Neural cell (in vitro differentiated cells): ENCODE measurements at regions not wholly inside any gene's neighbourhood (a gene's known extent, or its start where the extent isn't known, plus 50 kb on each side); places are given as distances from the start of the nearest gene placed in this dataset.

Experiments
- H2AFZ ChIP-seq: fragments of 200-600, 300-800 bp; sonication (generic), shearing (Covaris generic); 2 replicates; pipeline ENCODE4 v1.6.0; 2014; ENCODE audit warnings: low read depth, mild to moderate bottlenecking, antibody characterized with exemption, low read length, moderate library complexity
- H3F3A ChIP-seq: fragments of 200-600 bp; shearing (Covaris generic); 2 replicates; pipeline ENCODE4 v1.6.1; 2016; ENCODE audit warnings: mild to moderate bottlenecking, moderate library complexity, mixed read lengths, antibody characterized with exemption, low read length; ENCODE audit not compliant: insufficient read depth, poor library complexity, severe bottlenecking
- H3K27ac ChIP-seq: fragments of 200-600, 300-800 bp; sonication (generic), shearing (Covaris generic); 2 replicates; pipeline ENCODE4 v1.5.1; 2014; ENCODE audit warnings: mild to moderate bottlenecking, low read length, moderate library complexity
- H3K27me3 ChIP-seq: fragments of 300-800, 200-600 bp; sonication (generic), shearing (Covaris generic); 2 replicates; pipeline ENCODE4 v1.6.0; 2014; ENCODE audit warnings: mild to moderate bottlenecking, low read depth, low read length, moderate library complexity; ENCODE audit not compliant: insufficient read depth
- H3K36me3 ChIP-seq: fragments of 300-800, 200-600 bp; sonication (generic), shearing (Covaris generic); 2 replicates; pipeline ENCODE4 v1.5.1; 2014; ENCODE audit warnings: mild to moderate bottlenecking, antibody characterized with exemption, low read length, moderate library complexity; ENCODE audit not compliant: insufficient read depth
- H3K4me2 ChIP-seq: fragments of 300-800, 200-600 bp; sonication (generic), shearing (Covaris generic); 2 replicates; pipeline ENCODE4 v1.6.0; 2014; ENCODE audit warnings: mild to moderate bottlenecking, low read length
- H3K4me3 ChIP-seq: fragments of 300-800, 200-600 bp; sonication (generic), shearing (Covaris generic); 2 replicates; pipeline ENCODE4 v1.5.1; 2014; ENCODE audit warnings: mild to moderate bottlenecking, low read length, moderate library complexity
- H3K79me2 ChIP-seq: fragments of 200-600 bp; shearing (Covaris generic); replicated peaks from 2 replicates; pipeline ENCODE4 v1.6.0; 2014; ENCODE audit warnings: mild to moderate bottlenecking, low read length, moderate library complexity; ENCODE audit not compliant: insufficient read depth
- H3K9ac ChIP-seq: fragments of 300-800, 200-600 bp; sonication (generic), shearing (Covaris generic); 2 replicates; pipeline ENCODE4 v1.6.1; 2016; ENCODE audit warnings: mild to moderate bottlenecking, low read length, mixed read lengths
- H3K9me2 ChIP-seq: fragments of 200-600 bp; shearing (Covaris generic); 2 replicates; pipeline ENCODE4 v1.6.1; 2016; ENCODE audit warnings: mild to moderate bottlenecking, low read length, mixed read lengths; ENCODE audit not compliant: insufficient read depth
- H3K9me3 ChIP-seq: fragments of 200-600, 300-800 bp; sonication (generic), shearing (Covaris generic); 2 replicates; pipeline ENCODE4 v1.6.1; 2016; ENCODE audit warnings: mild to moderate bottlenecking, mixed run types, low read length, moderate library complexity, mixed read lengths
- H4K20me1 ChIP-seq: fragments of 200-600 bp; shearing (Covaris generic); 2 replicates; pipeline ENCODE4 v1.6.1; 2016; ENCODE audit warnings: mild to moderate bottlenecking, mixed run types; ENCODE audit not compliant: insufficient read depth
- CTCF ChIP-seq: fragments of 450-650 bp; IDR thresholded peaks from 2 replicates; pipeline ENCODE4 v1.5.1; 2014; ENCODE audit warnings: antibody characterized with exemption, mild to moderate bottlenecking, moderate library complexity; ENCODE audit not compliant: poor library complexity, severe bottlenecking
- EP300 ChIP-seq: fragments of 450-650 bp; conservative IDR thresholded peaks from 2 replicates; pipeline ENCODE4 v1.6.1; 2014; ENCODE audit warnings: antibody characterized with exemption, mild to moderate bottlenecking, moderate library complexity; ENCODE audit not compliant: poor library complexity, severe bottlenecking
- EZH2 ChIP-seq: fragments of 200-600, 300-800 bp; shearing (Covaris generic), sonication (generic); IDR thresholded peaks from 2 replicates; pipeline ENCODE4 v1.6.1; 2014; ENCODE audit warnings: antibody characterized with exemption, low read length, borderline replicate concordance, mild to moderate bottlenecking; ENCODE audit not compliant: insufficient read depth, poor library complexity, severe bottlenecking
- MXI1 ChIP-seq: fragments of 450-650 bp; conservative IDR thresholded peaks from 2 replicates; pipeline ENCODE4 v1.6.1; 2014; ENCODE audit warnings: antibody characterized with exemption, mild to moderate bottlenecking; ENCODE audit not compliant: poor library complexity, severe bottlenecking
- POLR2AphosphoS5 ChIP-seq: IDR thresholded peaks from 2 replicates; pipeline ENCODE4 v1.6.1; 2012
- RAD21 ChIP-seq: fragments of 450-650 bp; conservative IDR thresholded peaks from 2 replicates; pipeline ENCODE4 v1.6.1; 2014; ENCODE audit warnings: antibody characterized with exemption, mild to moderate bottlenecking, moderate library complexity
- SMC3 ChIP-seq: fragments of 450-650 bp; conservative IDR thresholded peaks from 2 replicates; pipeline ENCODE4 v1.6.1; 2014; ENCODE audit warnings: antibody characterized with exemption, mild to moderate bottlenecking, moderate library complexity; ENCODE audit not compliant: poor library complexity
- TAF1 ChIP-seq: IDR thresholded peaks from 2 replicates; pipeline ENCODE4 v1.6.1; 2012; ENCODE audit warnings: low read depth

DNA sequence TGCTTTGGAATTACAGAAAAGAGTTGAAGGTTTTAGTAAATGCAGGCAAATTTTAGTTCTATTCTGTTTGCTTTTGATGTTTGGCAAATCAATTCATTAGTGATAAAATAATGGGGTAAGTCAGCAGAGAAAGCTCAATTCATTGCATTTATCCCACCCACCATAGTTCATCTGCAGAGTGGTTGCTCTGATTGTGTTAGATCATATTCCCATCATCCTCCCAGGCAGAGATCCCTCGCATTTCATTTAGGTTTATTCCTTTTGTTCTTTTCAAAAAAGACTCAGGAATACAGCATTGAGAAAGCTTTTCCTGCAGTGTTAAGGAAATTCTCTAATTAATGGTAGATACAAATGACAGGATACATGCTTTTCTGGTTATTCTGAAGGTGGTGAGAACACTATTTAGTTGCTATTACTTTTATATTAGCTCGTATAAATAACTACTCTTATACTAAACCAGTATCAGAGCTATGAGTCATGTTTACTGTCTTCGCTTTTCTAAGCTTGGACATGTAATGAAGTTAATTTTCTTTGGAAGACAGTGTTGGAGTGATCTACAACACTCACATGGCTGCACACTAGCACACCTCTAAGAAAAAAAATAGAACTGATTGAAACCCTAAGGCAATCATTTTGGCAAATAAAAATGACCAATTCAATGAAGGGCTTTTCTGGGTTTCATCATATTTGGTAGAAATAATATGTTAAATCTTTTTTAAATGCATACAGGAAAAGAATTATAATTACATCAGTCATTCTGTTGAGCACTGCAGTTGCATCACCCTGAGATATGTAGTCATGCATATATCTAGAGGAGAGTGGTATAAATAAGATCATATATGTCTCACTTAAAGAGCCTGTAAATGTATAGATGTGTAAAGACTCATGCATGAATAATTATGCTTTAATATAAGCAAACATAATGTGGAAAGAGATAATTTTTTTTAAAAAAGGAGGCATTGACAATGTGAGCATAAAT is 351.6 kb downstream of the PCDH7 start:
- Histone ChIP-seq H3K27me3 (no peaks in the 10 kb centered on the region), H3K9me3 (no peaks in the 10 kb centered on the region), H3K9ac (no peak overlapping the region), H3K36me3 (no peaks in the 10 kb centered on the region), H2AFZ (no peak overlapping the region), H3K9me2 (no peaks in the 10 kb centered on the region), H3F3A (no peaks in the 10 kb centered on the region), H3K4me2 (no peak overlapping the region), H3K4me3 (no peak overlapping the region), H4K20me1 (no peaks in the 10 kb centered on the region), H3K27ac (peak overlapping the region; percentile 21), H3K79me2 (no peaks in the 10 kb centered on the region)
- no peak for TF ChIP-seq CTCF
- no peak for TF ChIP-seq POLR2AphosphoS5
- no peak for TF ChIP-seq RAD21
- no peak for TF ChIP-seq TAF1

DNA sequence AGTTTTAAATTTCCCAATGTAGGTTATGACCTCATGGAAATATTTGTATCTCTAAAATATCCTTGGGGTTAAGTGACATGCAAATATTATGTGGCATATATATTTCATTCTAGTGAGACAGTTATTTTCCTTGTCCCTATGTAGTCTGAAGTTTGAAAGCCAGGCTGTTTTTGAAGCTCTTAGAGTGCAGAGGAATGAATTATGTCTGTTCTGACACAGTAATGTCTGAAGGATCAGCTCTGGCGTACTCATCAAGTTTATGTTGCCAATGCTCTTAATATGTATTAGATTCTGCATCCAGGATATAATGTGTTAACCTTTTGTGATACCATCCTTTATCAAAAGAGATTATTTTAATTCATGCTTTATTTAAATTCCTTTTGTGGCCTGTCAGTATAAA is 355.8 kb downstream of the PCDH7 start:
- H3K36me3 ChIP-seq: no peaks in the 10 kb centered on the region

GRCh38 chr4:31078661-31079060 is 358.5 kb downstream of the PCDH7 start:
- TF ChIP-seq SMC3 (no peak), RAD21 (no peak), MXI1 (no peak), EZH2 (no peak), CTCF (no peak)
- H3F3A ChIP-seq: no peaks in the 10 kb centered on the region
- H3K9me3 ChIP-seq: no peaks in the 10 kb centered on the region
- no peaks in the 10 kb centered on the region for H3K9me2 ChIP-seq
- no peak overlapping the region for H3K4me2 ChIP-seq
- H4K20me1 ChIP-seq: no peaks in the 10 kb centered on the region
- no peaks in the 10 kb centered on the region for H3K79me2 ChIP-seq
- no peak overlapping the region for H2AFZ ChIP-seq
- no peaks in the 10 kb centered on the region for H3K27me3 ChIP-seq
- H3K4me3 ChIP-seq: no peak overlapping the region
- H3K36me3 ChIP-seq: no peaks in the 10 kb centered on the region
- H3K27ac ChIP-seq: no peak overlapping the region
- no peak overlapping the region for H3K9ac ChIP-seq

More for the DNA sequence above, 355.8 kb downstream of the PCDH7 start:
- Histone ChIP-seq H4K20me1 (no peaks in the 10 kb centered on the region), H3K27ac (peak overlapping the region; percentile 10), H3K9ac (no peak overlapping the region), H3K79me2 (no peaks in the 10 kb centered on the region), H3K9me2 (no peaks in the 10 kb centered on the region), H3K4me2 (no peak overlapping the region), H2AFZ (no peak overlapping the region), H3K9me3 (no peaks in the 10 kb centered on the region), H3K4me3 (no peak overlapping the region), H3K27me3 (no peaks in the 10 kb centered on the region), H3F3A (no peaks in the 10 kb centered on the region)
- TF ChIP-seq EP300 (peak; percentile 80), POLR2AphosphoS5 (peak; percentile 43), EZH2 (no peak)
